ENCODE measurements at regions not wholly inside any gene's neighbourhood (a gene's known extent, or its start where the extent isn't known, plus 50 kb on each side); places are given as distances from the start of the nearest gene placed in this dataset.

GRCh38 chr13:106942563-106942962 lies 374.6 kb upstream of the ARGLU1 start:
- TF ChIP-seq CTCF (conservative IDR thresholded peaks at IDR 0.05), result no peak
- H3K27ac Mint-ChIP-seq (ENCODE audit: unreplicated experiment), result no peak overlapping the region
- no peaks in the 10 kb centered on the region for H3K4me1 Mint-ChIP-seq
- H3K4me3 Mint-ChIP-seq, result no peak overlapping the region
- H3K27me3 Mint-ChIP-seq (ENCODE audit: low read depth), result no peaks in the 10 kb centered on the region
- peaks cover 3% of the 10 kb centered on the region for H3K9me3 Mint-ChIP-seq
- no peaks in the 10 kb centered on the region for H3K36me3 Mint-ChIP-seq (ENCODE audit: low read depth)
- no peak for DNase-seq (ENCODE audit: low read depth, low spot score)

GRCh38 chr13:106941779-106942178 lies 373.8 kb upstream of the ARGLU1 start:
- Mint-ChIP-seq H3K4me1 (no peaks in the 10 kb centered on the region), H3K36me3 (ENCODE audit: low read depth) (no peaks in the 10 kb centered on the region), H3K27me3 (ENCODE audit: low read depth) (no peaks in the 10 kb centered on the region), H3K4me3 (no peak overlapping the region), H3K9me3 (peaks cover 3% of the 10 kb centered on the region), H3K27ac (ENCODE audit: unreplicated experiment) (no peak overlapping the region)
- no peak for TF ChIP-seq CTCF (conservative IDR thresholded peaks at IDR 0.05)
- DNase-seq (ENCODE audit: low read depth, low spot score), result no peak

GRCh38 chr13:106927421-106927820 lies 359.5 kb upstream of the ARGLU1 start:
- H3K4me1 Mint-ChIP-seq, result peaks cover 7% of the 10 kb centered on the region
- no peak overlapping the region for H3K4me3 Mint-ChIP-seq
- H3K9me3 Mint-ChIP-seq, result no peaks in the 10 kb centered on the region
- H3K36me3 Mint-ChIP-seq (ENCODE audit: low read depth), result peaks cover under 1% of the 10 kb centered on the region
- no peaks in the 10 kb centered on the region for H3K27me3 Mint-ChIP-seq (ENCODE audit: low read depth)
- no peak for DNase-seq (ENCODE audit: low read depth, low spot score)
- H3K27ac Mint-ChIP-seq (ENCODE audit: unreplicated experiment), result peak overlapping the region; percentile 20
- no peak for TF ChIP-seq CTCF (conservative IDR thresholded peaks at IDR 0.05)

- H3K4me3 Mint-ChIP-seq, result no peak overlapping the region
- no peaks in the 10 kb centered on the region for H3K9me3 Mint-ChIP-seq
- no peaks in the 10 kb centered on the region for H3K27me3 Mint-ChIP-seq (ENCODE audit: low read depth)
- no peak for TF ChIP-seq CTCF (conservative IDR thresholded peaks at IDR 0.05)
- no peak for DNase-seq (ENCODE audit: low read depth, low spot score)
- H3K36me3 Mint-ChIP-seq (ENCODE audit: low read depth), result no peaks in the 10 kb centered on the region
- peaks cover 49% of the 10 kb centered on the region for H3K4me1 Mint-ChIP-seq
- H3K27ac Mint-ChIP-seq (ENCODE audit: unreplicated experiment), result no peak overlapping the region
Measured at GRCh38 chr13:106922384-106922783, 354.4 kb upstream of the ARGLU1 start.

GRCh38 chr13:106919638-106920037 lies 351.7 kb upstream of the ARGLU1 start:
- DNase-seq (ENCODE audit: low read depth, low spot score), result peak; percentile 34
- peaks cover 68% of the 10 kb centered on the region for H3K4me1 Mint-ChIP-seq
- no peaks in the 10 kb centered on the region for H3K27me3 Mint-ChIP-seq (ENCODE audit: low read depth)
- no peaks in the 10 kb centered on the region for H3K9me3 Mint-ChIP-seq
- H3K4me3 Mint-ChIP-seq, result peak overlapping the region; percentile 84
- H3K27ac Mint-ChIP-seq (ENCODE audit: unreplicated experiment), result peak overlapping the region; percentile 92
- H3K36me3 Mint-ChIP-seq (ENCODE audit: low read depth), result no peaks in the 10 kb centered on the region
- TF ChIP-seq CTCF (conservative IDR thresholded peaks at IDR 0.05), result no peak

- Mint-ChIP-seq H3K36me3 (ENCODE audit: low read depth) (no peaks in the 10 kb centered on the region), H3K27me3 (ENCODE audit: low read depth) (no peaks in the 10 kb centered on the region), H3K4me1 (peaks cover 68% of the 10 kb centered on the region), H3K9me3 (no peaks in the 10 kb centered on the region), H3K27ac (ENCODE audit: unreplicated experiment) (peak overlapping the region; percentile 92), H3K4me3 (peak overlapping the region; percentile 84)
- no peak for TF ChIP-seq CTCF (conservative IDR thresholded peaks at IDR 0.05)
- no peak for DNase-seq (ENCODE audit: low read depth, low spot score)
Measured at GRCh38 chr13:106919133-106919532, 351.2 kb upstream of the ARGLU1 start.

Measured in neural crest cell (in vitro differentiated cells).